HG03066 (cell line): ENCODE measurements at regions not wholly inside any gene's neighbourhood (a gene's known extent, or its start where the extent isn't known, plus 50 kb on each side); places are given as distances from the start of the nearest gene placed in this dataset.

Experiments used
- ATAC-seq: cut with Tn5 transposase; IDR thresholded peaks from one replicate; pipeline ENCODE4 v1.9.1; 2021; ENCODE audit warnings: low read depth; ENCODE audit not compliant: unreplicated experiment

- no peak for ATAC-seq
Observed at GRCh38 chr9:129507805-129508204, 113.1 kb downstream of the C9orf50 start.

GRCh38 chr9:129506892-129507291 lies 114.0 kb downstream of the C9orf50 start:
- no peak for ATAC-seq

- no peak for ATAC-seq
Observed at GRCh38 chr9:129506041-129506440, 114.9 kb downstream of the C9orf50 start.

- no peak for ATAC-seq
Observed at GRCh38 chr9:129505270-129505902, 115.5 kb downstream of the C9orf50 start.

- no peak for ATAC-seq
Observed at GRCh38 chr9:129504404-129504803, 116.5 kb downstream of the C9orf50 start.

- ATAC-seq: no peak
Observed at GRCh38 chr9:129501771-129502319, 119.1 kb downstream of the C9orf50 start.

- ATAC-seq: no peak
Observed at GRCh38 chr9:129500863-129501770, 119.8 kb downstream of the C9orf50 start.

- ATAC-seq: no peak
Observed at GRCh38 chr9:129500161-129500862, 120.6 kb downstream of the C9orf50 start.

- ATAC-seq: no peak
Observed at GRCh38 chr9:129498451-129499384, 122.2 kb downstream of the C9orf50 start.

- no peak for ATAC-seq
Observed at GRCh38 chr9:129497813-129498450, 123.0 kb downstream of the C9orf50 start.

GRCh38 chr9:129497005-129497812 lies 123.7 kb downstream of the C9orf50 start:
- ATAC-seq: no peak

GRCh38 chr9:129496473-129497004 lies 124.4 kb downstream of the C9orf50 start:
- ATAC-seq: no peak

GRCh38 chr9:129495620-129496472 lies 125.1 kb downstream of the C9orf50 start:
- no peak for ATAC-seq

- ATAC-seq: no peak
Observed at GRCh38 chr9:129494113-129494789, 126.7 kb downstream of the C9orf50 start.

- ATAC-seq: no peak
Observed at GRCh38 chr9:129493706-129494047, 127.2 kb downstream of the C9orf50 start.

GRCh38 chr9:129493002-129493705 lies 127.7 kb downstream of the C9orf50 start:
- no peak for ATAC-seq
